CD4-positive, alpha-beta T cell treated with Interleukin-17A for 1 hour (primary cell): ENCODE measurements at regions not wholly inside any gene's neighbourhood (a gene's known extent, or its start where the extent isn't known, plus 50 kb on each side); places are given as distances from the start of the nearest gene placed in this dataset.
"Not testable (repeated sequence)": the region's sequence is repeated elsewhere in the genome, so short reads cannot be mapped to it uniquely, and the experiment has no call there.

ENCODE experiments used
- DNase-seq: peaks from one replicate; pipeline ENCODE4 v3.0.0-alpha.2; 2020

- no peak for DNase-seq
Measured at GRCh38 chr5:136924490-136924889, 559.1 kb upstream of the TRPC7 start.

DNA sequence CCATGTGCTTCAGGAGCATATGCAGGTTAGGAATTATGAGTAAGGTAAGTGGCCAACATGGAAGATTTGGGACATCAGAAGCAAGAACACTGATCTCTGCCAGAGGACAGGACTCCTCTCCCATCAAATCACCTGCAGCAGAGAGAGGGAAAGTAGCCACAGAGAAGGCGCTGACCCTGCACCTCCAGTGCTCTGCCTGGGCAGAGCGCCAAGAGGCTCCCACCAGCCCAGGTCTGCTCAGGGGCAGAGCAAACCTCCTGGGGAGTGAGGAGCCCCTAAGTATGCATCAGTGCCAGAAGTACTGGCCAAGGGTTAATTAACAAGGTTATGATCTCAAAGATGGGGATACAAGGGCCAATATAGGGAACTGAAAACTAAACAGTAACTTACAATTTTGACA, 545.3 kb upstream of the TRPC7 start:
- DNase-seq: no peak

DNA sequence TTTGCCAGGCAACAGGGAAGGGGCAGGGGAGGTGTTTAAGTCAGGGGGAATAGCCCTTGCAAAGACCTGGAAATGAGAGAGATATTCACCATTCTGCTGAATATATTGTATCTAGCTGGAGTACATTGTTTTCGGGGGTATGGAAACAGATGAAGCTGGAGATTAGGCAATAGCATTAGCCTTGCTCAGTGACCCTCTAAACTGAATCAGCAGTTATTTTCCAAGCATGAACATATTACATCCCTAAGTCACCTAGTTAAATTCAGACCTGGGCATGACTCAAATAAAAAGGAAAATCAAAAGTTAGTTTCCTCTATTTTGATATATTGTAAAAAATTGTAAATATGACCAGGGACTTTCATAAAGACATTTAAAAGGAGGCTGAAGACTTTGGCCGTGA, 544.6 kb upstream of the TRPC7 start:
- no peak for DNase-seq

- no peak for DNase-seq
Measured at GRCh38 chr5:136907371-136907770, 542.0 kb upstream of the TRPC7 start.

DNA sequence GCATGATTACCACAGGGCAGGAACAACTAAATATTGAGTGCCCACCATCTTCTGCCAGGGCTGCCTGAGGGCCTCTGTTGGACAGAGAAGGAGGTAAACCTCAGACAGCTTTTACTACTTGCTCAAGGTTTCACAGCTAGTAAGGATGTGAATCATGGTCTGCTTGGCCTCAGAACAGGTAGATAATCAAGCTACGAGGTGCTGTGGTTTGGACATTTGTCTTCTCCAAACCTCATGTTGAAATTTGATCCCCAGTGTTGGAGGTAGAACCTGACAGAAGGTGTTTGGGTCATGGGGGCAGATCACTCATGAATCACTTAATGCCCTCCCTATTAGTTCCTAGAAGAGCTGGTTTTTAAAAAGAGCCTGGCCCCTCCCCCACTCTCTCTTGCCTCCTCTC, 541.2 kb upstream of the TRPC7 start:
- no peak for DNase-seq

DNA sequence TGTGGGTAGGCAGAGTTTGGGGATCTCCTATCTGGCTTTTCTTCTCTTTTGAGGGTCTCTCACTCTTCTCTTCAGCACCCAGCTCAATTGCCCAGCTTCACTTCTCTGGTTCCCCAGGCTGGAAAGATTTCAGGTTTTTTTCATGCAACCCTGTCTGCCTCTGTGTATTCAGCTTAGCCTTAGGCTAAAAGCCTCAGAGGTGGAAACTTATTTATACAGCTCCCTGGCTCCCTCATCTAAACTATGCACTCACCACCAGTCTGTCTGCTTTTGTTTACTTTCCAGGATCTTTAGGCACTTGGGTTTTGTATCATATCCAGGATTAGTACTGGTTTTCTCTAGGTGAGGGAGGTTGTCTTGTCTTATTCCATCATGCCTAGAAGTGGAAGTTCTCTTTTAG, 540.2 kb upstream of the TRPC7 start:
- no peak for DNase-seq

- DNase-seq: no peak
Measured at GRCh38 chr5:136894070-136894469, 528.7 kb upstream of the TRPC7 start.

- DNase-seq: no peak
Measured at GRCh38 chr5:136892000-136892399, 526.7 kb upstream of the TRPC7 start.

DNA sequence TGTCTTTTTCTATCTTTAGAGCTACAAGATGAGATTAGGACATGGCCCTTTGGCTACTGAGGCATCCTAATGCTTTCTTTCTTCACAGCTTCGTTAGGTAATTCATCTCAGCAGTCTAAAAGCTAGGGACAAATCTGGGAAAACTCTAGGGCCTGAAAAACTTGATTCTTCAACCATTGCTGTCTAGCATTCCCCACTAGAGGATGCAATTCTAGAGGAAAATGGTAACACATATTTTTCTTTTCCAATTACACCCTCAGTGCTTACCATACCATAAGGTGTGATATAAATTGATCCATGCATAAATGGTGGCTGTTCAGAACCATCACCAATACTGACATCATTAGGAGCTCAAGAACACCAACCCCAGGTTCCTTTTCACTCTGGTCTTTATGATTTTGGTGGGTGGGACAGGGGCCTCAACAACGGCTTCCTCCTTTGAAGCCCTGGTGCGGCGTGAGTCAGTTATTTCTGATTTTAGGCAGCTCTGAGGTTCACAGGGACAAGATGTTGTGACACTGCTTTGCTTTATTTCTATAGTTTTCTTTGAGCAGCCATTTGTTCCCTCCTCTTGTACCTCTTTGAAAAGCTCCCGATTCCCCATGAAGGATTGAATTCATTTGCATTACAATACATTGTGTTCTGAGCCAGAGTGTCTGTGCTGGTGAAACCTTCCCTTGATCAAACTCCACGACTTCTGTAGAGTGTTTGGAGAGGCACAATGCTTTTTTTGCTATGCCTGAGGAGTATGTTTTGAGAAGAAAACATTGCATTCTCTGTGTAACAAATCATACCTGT, 526.0 kb upstream of the TRPC7 start:
- DNase-seq: no peak

GRCh38 chr5:136890431-136891148, 525.2 kb upstream of the TRPC7 start:
- no peak for DNase-seq

DNA sequence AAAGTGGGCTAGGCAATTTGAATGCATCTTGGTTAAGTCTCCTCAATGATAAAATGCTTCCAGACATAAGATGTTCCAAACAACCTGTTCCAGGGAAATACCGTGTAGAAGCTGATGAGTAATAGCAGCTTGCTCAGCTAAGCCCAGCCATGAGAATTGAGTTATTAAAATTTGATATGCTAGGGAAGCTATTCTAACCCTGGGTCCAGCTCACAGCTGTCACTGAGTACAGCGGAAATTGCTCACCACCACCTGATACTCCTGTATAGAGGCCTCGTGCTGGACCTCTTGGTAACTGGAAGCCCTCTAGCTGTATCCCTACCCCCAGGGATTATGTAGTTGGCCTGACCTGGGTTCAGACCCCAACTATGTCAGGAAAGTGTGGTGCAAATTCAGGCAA, 521.3 kb upstream of the TRPC7 start:
- DNase-seq: no peak

DNA sequence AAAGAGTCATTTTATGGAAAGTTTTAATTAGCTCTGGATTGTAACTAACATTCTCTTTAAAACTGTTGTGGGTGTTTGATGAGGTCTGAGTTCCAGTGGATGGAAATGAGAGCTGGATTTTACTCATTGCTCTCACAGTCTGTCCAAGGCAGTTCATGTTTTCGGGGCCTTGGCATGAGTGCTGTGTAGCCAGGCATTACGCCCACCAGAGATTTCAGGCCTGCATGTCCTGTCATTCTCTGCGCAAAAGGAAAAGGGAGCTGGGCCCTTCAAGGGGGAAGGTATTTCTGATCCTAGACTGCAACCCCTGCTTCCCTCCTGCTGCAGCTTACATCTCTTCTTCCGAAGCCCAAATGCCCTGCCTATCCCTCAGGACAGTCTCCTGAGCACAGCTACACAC, 499.6 kb upstream of the TRPC7 start:
- no peak for DNase-seq

GRCh38 chr5:136856648-136857047, 491.3 kb upstream of the TRPC7 start:
- no peak for DNase-seq

GRCh38 chr5:136853971-136854370, 488.6 kb upstream of the TRPC7 start:
- DNase-seq: no peak

DNA sequence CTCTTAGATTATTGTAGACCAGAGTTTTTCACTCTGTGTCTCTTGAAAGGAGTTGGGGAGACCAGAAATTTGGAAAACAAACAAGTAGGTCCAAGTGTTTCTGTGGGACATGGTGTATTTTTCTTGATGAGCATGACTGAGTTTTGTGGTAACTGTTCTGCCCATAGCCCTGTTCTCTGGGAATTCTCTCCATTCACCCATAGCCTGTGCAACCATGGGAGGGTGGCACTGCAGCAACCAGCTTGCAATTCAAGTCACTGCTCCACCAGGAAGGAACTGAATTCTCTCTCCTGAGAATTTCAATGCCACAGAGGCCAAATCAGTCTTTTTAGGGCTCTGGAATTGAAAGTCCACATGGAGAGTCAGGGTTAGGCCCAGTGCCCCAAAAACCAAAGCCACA, 475.3 kb upstream of the TRPC7 start:
- no peak for DNase-seq

GRCh38 chr5:136836093-136836492, 470.7 kb upstream of the TRPC7 start:
- DNase-seq: no peak

DNA sequence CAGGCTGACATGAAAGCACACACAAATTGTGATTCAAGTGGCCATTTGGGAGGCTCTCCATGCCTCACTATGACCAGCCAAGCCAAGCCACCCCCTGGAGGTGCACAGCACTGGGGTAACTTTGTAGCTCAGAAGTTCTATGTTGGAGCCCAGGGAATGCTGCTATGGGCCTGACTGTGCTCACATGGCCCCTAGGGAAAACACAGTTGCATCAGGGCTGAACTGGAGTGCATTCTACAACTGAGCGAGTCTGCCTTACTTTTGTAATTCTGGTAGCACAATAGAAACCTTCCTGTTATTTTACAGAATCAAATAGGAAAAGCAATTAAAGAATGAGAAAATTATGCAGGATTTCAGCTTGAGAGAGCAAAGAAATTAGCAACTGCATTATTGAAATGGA, 455.5 kb upstream of the TRPC7 start:
- no peak for DNase-seq

DNA sequence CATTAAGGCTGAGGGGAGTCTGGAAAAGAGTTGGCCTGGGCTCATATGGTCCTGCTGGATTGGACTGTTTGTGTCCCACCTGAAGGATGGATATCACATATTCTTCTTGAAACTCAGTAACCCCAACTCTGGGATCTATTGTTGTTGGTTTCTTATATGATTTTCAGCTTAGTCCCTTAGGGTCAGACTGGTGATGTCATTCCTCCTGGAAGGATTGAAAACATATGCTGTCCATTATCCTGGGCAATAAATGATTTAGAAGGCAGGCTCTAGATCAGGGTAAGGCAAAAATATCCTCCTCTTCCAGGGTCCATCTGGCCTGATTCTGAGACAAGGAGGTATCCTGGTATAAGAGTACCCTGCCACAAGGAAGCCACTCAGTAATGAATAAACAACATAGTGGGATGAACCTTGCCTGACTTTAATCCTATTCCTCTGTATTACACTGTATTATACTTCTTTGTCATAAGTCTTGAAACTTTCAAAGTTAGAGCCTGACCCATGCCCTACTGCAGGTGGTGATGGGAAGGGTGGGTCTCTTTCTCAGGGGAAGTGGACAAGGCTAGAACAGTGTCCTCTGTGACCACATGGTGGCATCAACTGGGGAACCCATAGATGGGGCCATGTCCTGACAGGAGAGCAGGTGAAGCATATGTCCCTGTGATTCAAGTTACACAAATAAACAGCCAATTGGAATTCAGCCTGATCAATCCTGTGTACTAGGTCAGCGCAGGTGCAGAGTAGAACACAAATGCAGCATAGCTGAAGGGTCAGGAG, 454.4 kb upstream of the TRPC7 start:
- DNase-seq: no peak

GRCh38 chr5:136816327-136816726, 451.0 kb upstream of the TRPC7 start:
- no peak for DNase-seq

GRCh38 chr5:136814619-136815378, 449.5 kb upstream of the TRPC7 start:
- DNase-seq: no peak

DNA sequence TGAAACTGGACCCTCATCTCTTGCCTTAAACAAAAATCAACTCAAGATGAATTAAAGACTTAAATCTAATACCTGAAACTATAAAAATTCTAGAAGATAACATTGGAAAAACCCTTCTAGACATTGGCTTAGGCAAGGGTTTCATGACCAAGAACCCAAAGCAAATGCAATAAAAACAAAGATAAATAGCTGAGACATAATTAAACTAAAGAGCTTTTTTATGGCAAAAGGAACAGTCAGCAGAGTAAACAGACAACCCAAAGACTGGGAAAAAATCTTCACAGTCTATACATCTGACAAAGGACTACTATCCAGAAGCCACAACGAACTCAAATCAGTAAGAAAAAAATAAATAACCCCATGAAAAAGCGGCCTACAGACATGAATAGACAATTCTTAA, 446.9 kb upstream of the TRPC7 start:
- not testable (repeated sequence) for DNase-seq

DNA sequence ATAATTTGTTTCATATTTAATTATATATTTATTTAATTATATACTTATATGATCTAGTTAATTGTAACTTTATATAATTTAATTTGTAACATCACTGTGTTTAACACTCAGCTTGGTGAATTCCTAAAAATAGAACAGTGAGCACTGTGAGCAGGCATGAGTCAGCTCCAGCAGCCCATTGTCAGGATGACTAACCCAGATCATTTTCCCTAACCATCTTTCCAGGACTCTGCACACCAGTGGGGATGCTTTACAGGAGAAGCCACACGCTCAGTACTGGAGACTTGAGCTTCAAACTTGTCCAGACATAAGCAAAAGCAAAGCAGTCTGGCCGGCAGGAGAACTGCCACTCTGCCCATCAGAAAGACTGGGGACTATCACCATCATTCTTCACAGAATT, 446.2 kb upstream of the TRPC7 start:
- no peak for DNase-seq

GRCh38 chr5:136811086-136811485, 445.7 kb upstream of the TRPC7 start:
- no peak for DNase-seq
